ENCODE measurements at regions not wholly inside any gene's neighbourhood (a gene's known extent, or its start where the extent isn't known, plus 50 kb on each side); places are given as distances from the start of the nearest gene placed in this dataset.

- TF ChIP-seq POLR2A (IDR thresholded peaks at IDR 0.05) (no peak), CTCF (IDR thresholded peaks at IDR 0.05 in 4 of 5, conservative IDR thresholded peaks at IDR 0.05 in 1 of 5) (no peak)
Measured at GRCh38 chr6:14689639-14690038, 556.2 kb upstream of the JARID2 start.
